IMR-90 (cell line): ENCODE measurements at regions not wholly inside any gene's neighbourhood (a gene's known extent, or its start where the extent isn't known, plus 50 kb on each side); places are given as distances from the start of the nearest gene placed in this dataset.

Source experiments
- ATAC-seq: fragments of 200-7000 bp; cut with Tn5 transposase; 2 replicates; pipeline ENCODE4 v1.9.1; 2020; ENCODE audit warnings: low read depth, mild to moderate bottlenecking, moderate library complexity
- BruUV-seq: library from RNA; stranded (reverse); fragments of 400-500 nt; replicated peaks from 2 replicates; lab custom pipeline; 2021; lab: Mats Ljungman, UMichigan
- CTCF ChIA-PET: fragments of 300-600 bp; formaldehyde crosslinking; extraction: SDS; loops from one replicate; lab custom pipeline; 2021; ENCODE audit warnings: antibody characterized with exemption; lab: Yijun Ruan, JAX
- POLR2A ChIA-PET: fragments of 300-600 bp; sonication (Branson Sonifier 250); formaldehyde crosslinking; loops from one replicate; lab custom pipeline; 2022; ENCODE audit warnings: antibody characterized with exemption; ENCODE audit not compliant: unreplicated experiment; lab: Charles Lee
- DNase-seq: peaks from one replicate; pipeline ENCODE4 v3.0.0; 2013
- H2AFZ ChIP-seq: replicated peaks from 2 replicates; pipeline ENCODE3; 2013; ENCODE audit warnings: low read length, mild to moderate bottlenecking; ENCODE audit not compliant: poor library complexity
- H2AK5ac ChIP-seq: 2 replicates; pipeline ENCODE4 v1.6.1; 2013; ENCODE audit warnings: low read depth, low read length, inconsistent platforms
- H2AK9ac ChIP-seq: replicated peaks from 2 replicates; pipeline ENCODE3; 2013; ENCODE audit warnings: mild to moderate bottlenecking, low read depth, low read length, moderate library complexity; ENCODE audit not compliant: poor library complexity
- H2BK120ac ChIP-seq: 2 replicates; pipeline ENCODE4 v1.6.1; 2013; ENCODE audit warnings: low read depth, low read length, inconsistent platforms
- H2BK15ac ChIP-seq: 3 replicates; pipeline ENCODE4 v1.6.1; 2013; ENCODE audit warnings: low read depth, low read length, inconsistent platforms
- H2BK20ac ChIP-seq: 2 replicates; pipeline ENCODE4 v1.6.1; 2013; ENCODE audit warnings: low read depth, mild to moderate bottlenecking, inconsistent platforms, low read length, moderate library complexity
- H2BK5ac ChIP-seq: 2 replicates; pipeline ENCODE4 v1.6.1; 2013; ENCODE audit warnings: mild to moderate bottlenecking, low read depth, low read length, inconsistent platforms; ENCODE audit not compliant: poor library complexity, severe bottlenecking
- H3K14ac ChIP-seq: replicated peaks from 2 replicates; pipeline ENCODE4 v1.6.1; 2013; ENCODE audit warnings: low read depth, low read length, inconsistent platforms
- H3K18ac ChIP-seq: 2 replicates; pipeline ENCODE4 v1.6.1; 2013; ENCODE audit warnings: low read depth, low read length, control low read depth
- H3K23ac ChIP-seq: 2 replicates; pipeline ENCODE4 v1.6.1; 2013; ENCODE audit warnings: low read depth, low read length, inconsistent platforms
- H3K27ac ChIP-seq: 2 replicates; pipeline ENCODE4 v1.5.1; 2013; ENCODE audit warnings: mild to moderate bottlenecking, control low read depth, low read length; ENCODE audit not compliant: insufficient read depth
- H3K27me3 ChIP-seq: 2 replicates; pipeline ENCODE4 v1.6.1; 2013; ENCODE audit warnings: low read length; ENCODE audit not compliant: control insufficient read depth, insufficient read depth
- H3K36me3 ChIP-seq: 2 replicates; pipeline ENCODE4 v1.6.1; 2013; ENCODE audit warnings: low read length, mixed read lengths; ENCODE audit not compliant: control insufficient read depth, insufficient read depth
- H3K4ac ChIP-seq: 2 replicates; pipeline ENCODE4 v1.6.1; 2013; ENCODE audit warnings: low read depth, low read length, inconsistent platforms
- H3K4me1 ChIP-seq: 2 replicates; pipeline ENCODE4 v1.6.1; 2013; ENCODE audit warnings: low read length, mixed read lengths; ENCODE audit not compliant: control insufficient read depth, insufficient read depth
- H3K4me2 ChIP-seq: 2 replicates; pipeline ENCODE4 v1.6.1; 2013; ENCODE audit warnings: low read depth, mild to moderate bottlenecking, control low read depth, low read length, moderate library complexity
- H3K4me3 ChIP-seq: 2 replicates; pipeline ENCODE4 v1.5.1; 2013; ENCODE audit warnings: low read depth, mild to moderate bottlenecking, control low read depth, low read length, moderate library complexity; ENCODE audit not compliant: insufficient read depth
- H3K56ac ChIP-seq: 2 replicates; pipeline ENCODE4 v1.6.1; 2013; ENCODE audit warnings: low read length, inconsistent platforms; ENCODE audit not compliant: insufficient read depth; ENCODE audit errors: extremely low read depth
- H3K79me1 ChIP-seq, 2 experiments: 2 replicates each; pipeline ENCODE4 v1.6.1; 2013; ENCODE audit warnings: low read length in 2 of 2, inconsistent platforms in 1 of 2, low read depth in 1 of 2
- H3K9ac ChIP-seq: 2 replicates; pipeline ENCODE4 v1.6.1; 2013; ENCODE audit warnings: low read depth, low read length, control low read depth
- H3K9me1 ChIP-seq: 2 replicates; pipeline ENCODE4 v1.6.1; 2013; ENCODE audit warnings: low read length, inconsistent platforms; ENCODE audit not compliant: insufficient read depth
- H3K9me3 ChIP-seq: 2 replicates; pipeline ENCODE4 v1.6.1; 2013; ENCODE audit warnings: low read length; ENCODE audit not compliant: control insufficient read depth, insufficient read depth
- H4K20me1 ChIP-seq: 2 replicates; pipeline ENCODE4 v1.6.1; 2013; ENCODE audit warnings: low read length, inconsistent platforms; ENCODE audit not compliant: insufficient read depth
- H4K5ac ChIP-seq: 2 replicates; pipeline ENCODE4 v1.6.1; 2013; ENCODE audit warnings: mild to moderate bottlenecking, low read depth, low read length, control low read depth
- H4K8ac ChIP-seq, 2 experiments: 2 replicates each; pipeline ENCODE4 v1.6.1; 2013; ENCODE audit warnings: low read depth in 2 of 2, low read length in 2 of 2, control low read depth in 1 of 2, inconsistent platforms in 1 of 2
- H4K91ac ChIP-seq: 2 replicates; pipeline ENCODE4 v1.6.1; 2013; ENCODE audit warnings: low read depth, low read length, inconsistent platforms; ENCODE audit not compliant: insufficient read depth
- MAFK ChIP-seq: IDR thresholded peaks from 2 replicates; pipeline ENCODE4 v1.6.1; 2012; ENCODE audit warnings: low read depth, low read length, improper control_type of control experiment
- MXI1 ChIP-seq: IDR thresholded peaks from 2 replicates; pipeline ENCODE4 v1.6.1; 2012; ENCODE audit warnings: low read depth, mild to moderate bottlenecking, low read length, moderate library complexity, borderline replicate concordance
- WGBS, 2 experiments: methylation state at CpG; one replicate each; pipeline versions ENCODE4 v1.1.5 to v1.1.7; 2013; ENCODE audit warnings: missing lambda C conversion rate in 2 of 2; ENCODE audit not compliant: insufficient read length in 1 of 2; ENCODE audit errors: extremely low coverage in 2 of 2; 5-methylcytosine and 5-hydroxymethylcytosine counted together
- dilution Hi-C: fragments of 300-500 bp; cut with HindIII; formaldehyde crosslinking; loops from one replicate; pipeline ENCODE4 v1.14.3; 2018; ENCODE audit warnings: low sequenced_read_pairs; ENCODE audit not compliant: unreplicated experiment
- in situ Hi-C: fragments of 300-500 bp; cut with MboI; formaldehyde crosslinking; loops from 3 replicates; pipeline ENCODE4 v1.14.3; 2019; ENCODE audit warnings: low sequenced_read_pairs, inconsistent platforms, mixed read lengths
- intact Hi-C: fragments of 100-400 bp; cut with micrococcal nuclease; formaldehyde crosslinking; loops from 2 replicates; pipeline ENCODE4 v1.10.0; 2022

- Histone ChIP-seq H2AK9ac (no peak overlapping the region), H3K23ac (no peak overlapping the region), H3K4ac (no peak overlapping the region), H4K91ac (no peak overlapping the region), H3K9me1 (no peaks in the 10 kb centered on the region), H2BK20ac (no peak overlapping the region), H2BK15ac (no peak overlapping the region), H3K36me3 (no peaks in the 10 kb centered on the region), H2AK5ac (no peak overlapping the region), H2AFZ (no peak overlapping the region), H3K4me2 (no peak overlapping the region), H3K56ac (no peak overlapping the region), H3K14ac (no peak overlapping the region), H2BK5ac (no peak overlapping the region), H3K27me3 (no peaks in the 10 kb centered on the region), H3K18ac (no peak overlapping the region), H3K4me1 (no peaks in the 10 kb centered on the region), H3K27ac (no peak overlapping the region), H3K9me3 (no peaks in the 10 kb centered on the region), H3K9ac (no peak overlapping the region), H2BK120ac (no peak overlapping the region), H4K5ac (no peak overlapping the region), H4K8ac (no peak overlapping the region), H3K79me1 (no peaks in the 10 kb centered on the region), H4K20me1 (no peaks in the 10 kb centered on the region), H3K4me3 (no peak overlapping the region)
- dilution Hi-C loops (no loop called here), intact Hi-C loops (no loop called here), in situ Hi-C loops (no loop called here)
- peak; percentile 72 for TF ChIP-seq MAFK
- no peak for TF ChIP-seq MXI1
- no CpG with 5 or more reads among the region's 2 CpGs for WGBS, 2 experiments
- BruUV-seq: no TSS peak
- DNase-seq (no peak), ATAC-seq (no peak)
- CTCF ChIA-PET: interaction anchor here (0.6 kb wide), 1 partner anchor 12 kb away, joined by 5 read pairs; no protein-coding TSS in a partner anchor
- POLR2A ChIA-PET: no interaction called here
Observed at GRCh38 chr5:27437594-27438200, 399.3 kb upstream of the CDH9 start.
